Stimulated activated CD8-positive, alpha-beta memory T cell treated with anti-CD3 and anti-CD28 coated beads, Interleukin-15, amount 100 ng/mL, for 24 hours (primary cell): ENCODE measurements at regions not wholly inside any gene's neighbourhood (a gene's known extent, or its start where the extent isn't known, plus 50 kb on each side); places are given as distances from the start of the nearest gene placed in this dataset.

Experiments used
- DNase-seq: peaks from one replicate; pipeline ENCODE4 v3.0.0-alpha.2; 2020; ENCODE audit warnings: low read depth

DNA sequence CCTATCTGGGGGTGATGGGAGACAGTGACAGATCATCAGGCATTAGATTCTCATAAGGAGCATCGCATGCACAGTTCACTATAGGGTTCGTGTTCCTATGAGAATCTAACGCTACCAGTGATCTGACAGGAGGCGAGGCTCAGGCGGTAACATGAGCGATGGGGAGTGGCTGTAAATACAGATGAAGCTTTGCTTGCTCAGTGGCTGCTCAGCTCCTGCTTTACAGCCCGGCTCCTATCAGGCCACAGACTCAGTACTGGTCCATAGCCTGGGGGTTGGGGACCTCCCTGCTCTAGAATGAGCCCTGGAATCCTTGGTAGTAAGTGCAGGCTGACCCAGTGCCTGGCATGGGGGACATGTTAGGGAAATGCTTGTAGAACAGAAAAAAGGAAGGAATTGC lies 426.0 kb downstream of the TYW1 start:
- DNase-seq = no peak

GRCh38 chr7:67423065-67423464 lies 426.4 kb downstream of the TYW1 start:
- no peak for DNase-seq

- no peak for DNase-seq
Observed at GRCh38 chr7:67426654-67427053, 430.0 kb downstream of the TYW1 start.

DNA sequence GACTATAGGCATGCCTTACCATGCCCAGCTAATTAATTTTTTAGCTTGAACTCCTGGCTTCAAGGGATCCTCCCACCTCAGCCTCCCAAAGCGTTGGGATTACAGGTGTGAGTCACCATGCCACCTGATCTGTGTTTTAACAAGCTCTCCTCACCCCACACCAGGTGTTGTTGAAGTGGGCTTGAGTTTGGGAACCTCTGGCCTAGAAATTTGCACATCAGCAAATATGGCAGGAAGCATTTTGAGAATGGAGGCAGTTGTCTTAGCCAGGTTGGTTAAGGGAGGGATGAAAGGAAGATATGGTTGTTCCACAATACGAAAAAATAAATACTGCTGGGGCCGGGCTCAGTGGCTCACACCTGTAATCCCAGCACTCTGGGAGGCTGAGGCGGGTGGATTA lies 433.1 kb downstream of the TYW1 start:
- no peak for DNase-seq

- DNase-seq = no peak
Observed at GRCh38 chr7:67432536-67433234, 436.1 kb downstream of the TYW1 start.

- no peak for DNase-seq
Observed at GRCh38 chr7:67435894-67436535, 439.4 kb downstream of the TYW1 start.

GRCh38 chr7:67438198-67438882 lies 441.7 kb downstream of the TYW1 start:
- DNase-seq = no peak

DNA sequence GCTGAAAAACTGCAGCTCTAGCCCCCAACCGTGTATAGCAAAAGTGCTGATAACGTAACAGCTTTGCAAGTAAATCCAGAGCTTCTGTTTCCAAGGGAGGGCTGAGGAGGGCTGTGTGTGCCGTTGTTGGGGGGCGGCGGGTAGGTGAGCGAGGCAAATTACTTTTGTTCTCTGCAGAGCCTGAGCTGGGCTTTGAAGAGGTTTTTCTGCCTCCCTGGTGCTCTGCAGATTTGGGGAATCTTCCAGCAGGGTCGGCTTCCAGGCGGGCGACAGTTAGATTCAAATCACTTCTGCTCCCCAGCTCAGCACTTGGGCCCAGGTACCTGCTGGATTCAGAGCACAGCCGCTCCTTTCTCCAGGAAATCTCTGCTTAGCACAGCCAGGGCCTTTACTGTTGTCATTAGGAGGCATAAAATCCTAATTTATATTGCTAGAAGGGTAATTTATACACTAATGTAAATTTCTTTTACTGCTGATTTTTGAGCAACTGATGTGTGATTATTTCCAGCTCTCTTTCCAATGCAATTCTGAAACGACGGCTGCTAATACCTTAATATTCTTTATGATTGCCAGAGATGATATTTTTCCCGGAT lies 442.4 kb downstream of the TYW1 start:
- DNase-seq = no peak

DNA sequence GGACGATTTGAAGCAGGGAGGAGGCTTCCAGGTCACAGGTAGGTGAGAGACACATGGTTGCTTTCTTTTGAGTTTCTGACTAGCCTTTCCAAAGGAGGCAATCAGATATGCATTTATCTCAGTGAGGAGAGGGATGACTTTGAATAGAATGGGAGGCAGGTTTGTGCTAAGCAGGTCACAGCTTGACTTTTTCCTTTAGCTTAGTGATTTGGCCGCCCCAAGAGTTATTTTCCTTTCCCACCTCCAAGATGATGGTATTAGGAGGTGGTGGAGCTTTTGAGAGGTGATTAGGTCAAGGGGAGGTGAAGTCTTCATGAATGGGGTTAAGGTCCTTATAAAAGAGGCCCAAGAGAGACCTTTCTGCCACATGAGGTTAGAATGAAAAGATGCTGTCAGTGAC lies 443.7 kb downstream of the TYW1 start:
- DNase-seq = no peak

DNA sequence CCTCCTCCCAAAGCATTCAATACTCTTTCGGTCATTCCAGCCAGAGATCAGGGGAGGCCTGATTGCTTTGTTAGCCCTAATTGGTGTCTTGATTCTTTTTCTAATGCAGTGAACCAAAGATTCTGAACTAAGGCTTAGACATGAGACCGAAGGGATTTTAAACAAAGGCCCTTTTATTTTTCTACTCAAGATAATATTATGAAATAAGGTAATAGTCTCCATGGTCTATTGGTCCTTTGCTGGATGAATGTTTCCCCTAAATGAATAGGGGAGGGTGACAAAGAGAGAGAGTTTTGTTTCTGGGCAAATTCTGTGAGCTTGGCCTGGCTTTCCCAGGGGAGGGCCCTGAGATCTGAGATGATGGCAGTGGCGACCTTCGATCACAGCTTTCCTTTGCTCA lies 449.1 kb downstream of the TYW1 start:
- no peak for DNase-seq

DNA sequence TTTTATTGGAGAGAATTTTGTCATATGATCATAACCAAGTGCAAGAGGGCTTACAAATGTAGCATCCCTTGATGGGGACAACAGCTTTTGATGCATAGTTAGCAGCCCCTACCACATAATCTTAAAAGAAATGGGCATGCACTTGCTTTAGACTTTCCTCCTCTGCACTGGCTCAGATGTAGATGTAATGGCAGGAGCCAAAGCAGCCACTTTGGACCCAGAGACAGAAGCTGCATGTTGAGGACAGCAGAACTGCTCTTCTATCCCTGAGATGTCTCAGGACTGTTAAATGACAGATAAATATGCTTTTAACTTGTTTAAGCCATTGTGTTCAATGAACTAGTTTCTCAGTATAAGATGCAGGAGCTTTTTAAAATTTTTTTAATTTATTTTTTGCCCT lies 450.7 kb downstream of the TYW1 start:
- no peak for DNase-seq

DNA sequence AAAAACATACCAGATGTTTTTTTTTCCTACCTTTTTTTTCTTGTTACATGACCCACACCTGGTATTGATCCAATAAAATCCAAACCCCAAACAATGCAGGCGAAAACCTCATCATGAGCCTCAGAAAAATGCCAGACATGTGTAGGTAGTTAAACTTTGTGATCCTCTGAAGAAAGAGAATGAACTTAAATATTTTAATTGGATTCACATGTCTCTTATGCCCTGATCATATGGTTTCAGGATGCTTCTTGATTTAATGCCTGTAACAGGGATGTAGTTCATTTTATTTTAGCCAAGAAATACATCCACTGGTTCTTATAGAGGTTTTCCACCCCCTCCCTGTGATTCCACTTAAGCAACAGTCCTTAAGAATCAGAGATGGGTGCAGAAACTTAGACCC lies 451.6 kb downstream of the TYW1 start:
- DNase-seq = no peak

- no peak for DNase-seq
Observed at GRCh38 chr7:67450171-67450570, 453.5 kb downstream of the TYW1 start.

- no peak for DNase-seq
Observed at GRCh38 chr7:67451306-67451705, 454.7 kb downstream of the TYW1 start.

DNA sequence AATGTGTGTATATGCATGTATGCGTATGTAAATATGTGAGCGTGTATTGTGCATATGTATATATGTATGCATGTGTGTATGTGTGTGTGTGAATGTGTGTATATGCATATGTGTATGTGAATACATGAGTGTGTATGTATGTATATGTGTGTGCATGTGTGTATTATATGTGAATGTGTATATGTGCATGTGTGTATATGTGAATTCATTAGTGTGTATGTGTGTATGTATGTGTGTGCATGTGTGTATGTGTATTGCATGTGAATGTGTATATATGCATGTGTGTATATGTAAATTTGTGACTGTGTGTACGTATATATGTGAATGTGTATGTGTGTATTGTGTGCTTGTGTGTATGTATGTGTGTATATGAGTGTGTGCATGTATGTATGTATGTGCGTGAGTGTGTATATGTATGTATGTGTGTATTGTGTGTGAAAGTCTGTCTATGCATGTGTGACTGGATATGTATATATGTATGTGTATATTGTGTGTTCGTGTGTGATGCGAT lies 455.9 kb downstream of the TYW1 start:
- DNase-seq = no peak

DNA sequence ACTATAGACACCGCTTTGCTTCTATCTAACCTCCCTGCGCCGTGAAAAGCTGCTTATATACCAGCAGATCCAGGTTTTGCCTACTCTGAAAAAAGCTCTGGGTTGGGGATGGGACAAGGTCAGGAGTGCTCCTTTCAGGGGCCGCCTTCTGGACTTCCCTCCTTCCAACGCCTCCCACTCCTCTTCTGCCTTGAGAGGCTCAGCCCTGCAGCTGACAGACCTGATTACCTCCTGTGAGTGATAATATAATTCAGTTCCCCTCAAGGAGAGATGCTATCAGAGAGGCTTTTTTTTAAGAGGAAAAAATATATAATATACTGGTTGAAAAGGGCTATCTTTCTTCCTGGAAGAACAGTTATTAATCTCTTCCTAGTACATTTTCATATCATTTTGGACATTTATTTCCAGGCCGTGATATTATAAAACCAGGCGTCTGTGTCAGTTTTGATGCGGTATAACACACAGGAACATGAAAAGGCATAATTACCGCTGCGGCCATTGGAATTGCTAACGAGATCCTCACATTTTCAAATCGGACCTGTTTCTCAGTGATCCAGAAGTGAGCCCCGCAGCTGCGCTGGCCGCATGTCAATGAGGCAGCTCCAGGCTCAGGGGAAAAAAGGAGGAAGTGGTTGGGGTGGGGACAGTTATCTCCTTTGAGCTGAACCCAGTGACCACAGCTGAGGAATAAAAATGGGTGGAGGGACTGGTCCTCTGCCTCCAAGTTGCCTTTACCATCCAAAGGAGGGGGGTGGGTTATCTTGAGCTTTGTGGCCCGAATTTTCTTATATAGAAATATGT lies 457.1 kb downstream of the TYW1 start:
- DNase-seq = no peak

DNA sequence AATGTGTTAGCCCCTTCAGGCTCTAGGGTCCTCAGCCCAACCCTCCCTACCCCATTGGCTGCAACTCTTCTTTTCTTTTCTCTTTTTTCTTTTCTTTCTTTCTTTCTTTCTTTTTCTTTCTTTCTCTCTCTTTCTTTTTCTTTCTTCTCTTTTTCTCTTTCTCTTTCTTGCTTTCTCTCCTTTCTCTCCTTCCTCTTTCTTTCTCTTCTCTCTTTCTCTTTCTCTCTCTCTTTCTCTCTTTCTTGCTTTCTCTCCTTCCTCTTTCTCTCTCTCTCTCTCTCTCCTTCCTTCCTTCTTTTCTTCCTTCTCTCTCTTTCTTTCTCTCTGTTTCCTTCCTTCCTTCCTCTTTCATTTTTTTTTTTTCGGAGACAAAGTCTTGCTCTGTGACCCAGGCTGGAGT lies 458.9 kb downstream of the TYW1 start:
- no peak for DNase-seq

GRCh38 chr7:67462781-67463191 lies 466.2 kb downstream of the TYW1 start:
- no peak for DNase-seq

DNA sequence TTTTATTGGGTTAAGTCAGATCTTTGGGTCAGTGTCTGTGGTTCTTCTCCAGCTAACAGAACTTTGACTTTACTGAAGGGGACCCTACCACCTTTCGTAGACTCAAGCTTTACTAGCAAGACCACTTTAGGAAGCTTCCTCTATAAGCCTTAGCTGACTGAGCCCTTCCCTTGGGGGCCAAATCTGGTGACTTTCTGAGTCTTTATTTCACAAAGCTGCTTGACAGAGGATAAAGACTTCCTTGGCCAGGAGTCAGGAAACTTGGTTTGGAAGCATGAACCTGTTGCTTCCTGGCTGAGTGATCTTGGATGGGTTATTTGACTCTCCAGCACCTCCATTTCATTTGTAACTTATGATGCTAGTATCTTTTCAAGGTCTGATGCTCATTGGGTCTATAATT lies 466.7 kb downstream of the TYW1 start:
- DNase-seq = no peak

DNA sequence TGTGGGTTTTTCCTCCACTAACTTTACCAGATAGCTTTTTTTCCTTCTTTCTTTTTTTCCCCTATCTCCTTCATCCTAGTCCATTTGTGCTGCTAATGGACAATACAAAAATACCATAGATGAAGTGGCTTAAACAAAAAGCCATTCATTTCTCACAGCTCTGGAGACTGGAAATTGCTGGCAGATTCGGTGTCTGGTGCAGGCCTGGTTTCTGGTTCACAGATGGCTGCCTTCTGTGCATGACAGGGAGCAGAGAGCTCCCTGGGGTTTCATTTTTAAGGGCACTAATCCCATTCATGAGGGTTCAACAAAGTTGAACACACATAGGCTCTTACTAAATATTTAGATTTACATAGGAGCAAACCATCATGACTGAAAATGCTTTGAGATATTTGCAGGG lies 467.4 kb downstream of the TYW1 start:
- DNase-seq = no peak

GRCh38 chr7:67466109-67466508 lies 469.5 kb downstream of the TYW1 start:
- DNase-seq = no peak

- DNase-seq = no peak
Observed at GRCh38 chr7:67470256-67470751, 473.7 kb downstream of the TYW1 start.
